Pulmonary artery endothelial cell (primary cell): ENCODE measurements at regions not wholly inside any gene's neighbourhood (a gene's known extent, or its start where the extent isn't known, plus 50 kb on each side); places are given as distances from the start of the nearest gene placed in this dataset.
A peak's percentile ranks its signal among the peaks of the same experiment; 100 is the strongest.
"Not testable (repeated sequence)": the region's sequence is repeated elsewhere in the genome, so short reads cannot be mapped to it uniquely, and the experiment has no call there.

Experiments
- DNase-seq: peaks from one replicate; pipeline ENCODE4 v3.0.0-alpha.2; 2011; ENCODE audit warnings: low read depth, low spot score

- no peak for DNase-seq
Measured at GRCh38 chr2:82740527-82740926, 1718.6 kb downstream of the SUCLG1 start.

GRCh38 chr2:82737965-82738364 lies 1721.1 kb downstream of the SUCLG1 start:
- DNase-seq = not testable (repeated sequence)

- DNase-seq = no peak
Measured at GRCh38 chr2:82735336-82735735, 1723.7 kb downstream of the SUCLG1 start.

- no peak for DNase-seq
Measured at GRCh38 chr2:82731824-82732223, 1727.3 kb downstream of the SUCLG1 start.

- DNase-seq = no peak
Measured at GRCh38 chr2:82730811-82731210, 1728.3 kb downstream of the SUCLG1 start.

- DNase-seq = no peak
Measured at GRCh38 chr2:82728090-82728489, 1731.0 kb downstream of the SUCLG1 start.

- DNase-seq = no peak
Measured at GRCh38 chr2:82708681-82709080, 1750.4 kb downstream of the SUCLG1 start.

- DNase-seq = no peak
Measured at GRCh38 chr2:82697231-82697630, 1761.8 kb downstream of the SUCLG1 start.

GRCh38 chr2:82694431-82694830 lies 1764.6 kb downstream of the SUCLG1 start:
- peak; percentile 10 for DNase-seq

- DNase-seq = peak; percentile 69
Measured at GRCh38 chr2:82690757-82691411, 1768.2 kb downstream of the SUCLG1 start.

- DNase-seq = peak; percentile 27
Measured at GRCh38 chr2:82675186-82675585, 1783.9 kb downstream of the SUCLG1 start.

- DNase-seq = no peak
Measured at GRCh38 chr2:82674652-82675051, 1784.4 kb downstream of the SUCLG1 start.

- no peak for DNase-seq
Measured at GRCh38 chr2:82667491-82667890, 1791.6 kb downstream of the SUCLG1 start.

GRCh38 chr2:82665691-82666090 lies 1793.4 kb downstream of the SUCLG1 start:
- no peak for DNase-seq

- DNase-seq = no peak
Measured at GRCh38 chr2:82657106-82657505, 1802.0 kb downstream of the SUCLG1 start.

GRCh38 chr2:82656420-82656819 lies 1802.7 kb downstream of the SUCLG1 start:
- DNase-seq = no peak

GRCh38 chr2:82652117-82652516 lies 1807.0 kb downstream of the SUCLG1 start:
- DNase-seq = no peak

- DNase-seq = no peak
Measured at GRCh38 chr2:82650038-82650437, 1809.0 kb downstream of the SUCLG1 start.

GRCh38 chr2:82641598-82642180 lies 1817.4 kb downstream of the SUCLG1 start:
- no peak for DNase-seq

- DNase-seq = no peak
Measured at GRCh38 chr2:82636402-82637020, 1822.6 kb downstream of the SUCLG1 start.

GRCh38 chr2:82599021-82599420 lies 1860.1 kb downstream of the SUCLG1 start:
- DNase-seq = no peak

GRCh38 chr2:82596581-82596980 lies 1862.5 kb downstream of the SUCLG1 start:
- DNase-seq = no peak

GRCh38 chr2:82591718-82592117 lies 1867.4 kb downstream of the SUCLG1 start:
- DNase-seq = no peak
